ACC112 (cell line): ENCODE measurements at regions not wholly inside any gene's neighbourhood (a gene's known extent, or its start where the extent isn't known, plus 50 kb on each side); places are given as distances from the start of the nearest gene placed in this dataset.

Experiments
- H2AFZ ChIP-seq: fragments of 200-600 bp; sonication (generic); one replicate; pipeline ENCODE4 v1.6.0; 2017; ENCODE audit warnings: antibody characterized with exemption, low read length; ENCODE audit not compliant: unreplicated experiment
- H3K27ac ChIP-seq: fragments of 200-600 bp; sonication (generic); 2 replicates; pipeline ENCODE4 v1.5.1; 2014; ENCODE audit warnings: low read depth, mild to moderate bottlenecking, antibody characterized with exemption, low read length, moderate library complexity
- H3K27me3 ChIP-seq: fragments of 200-600 bp; sonication (generic); 2 replicates; pipeline ENCODE4 v1.6.1; 2014; ENCODE audit warnings: mild to moderate bottlenecking, antibody characterized with exemption, low read length, moderate library complexity, mixed read lengths; ENCODE audit not compliant: insufficient read depth
- H3K36me3 ChIP-seq: fragments of 200-600 bp; sonication (generic); 2 replicates; pipeline ENCODE4 v1.6.1; 2016; ENCODE audit warnings: mild to moderate bottlenecking, antibody characterized with exemption, low read length, moderate library complexity, mixed read lengths; ENCODE audit not compliant: insufficient read depth
- H3K4me1 ChIP-seq: fragments of 200-600 bp; sonication (generic); one replicate; pipeline ENCODE4 v1.6.1; 2016; ENCODE audit warnings: low read length, mixed read lengths; ENCODE audit not compliant: insufficient read depth, unreplicated experiment, control insufficient read depth
- H3K4me3 ChIP-seq: fragments of 200-600 bp; sonication (generic); 2 replicates; pipeline ENCODE4 v1.5.1; 2014; ENCODE audit warnings: mild to moderate bottlenecking, low read depth, low read length
- H3K79me2 ChIP-seq: fragments of 200-600 bp; sonication (generic); one replicate; pipeline ENCODE4 v1.6.0; 2016; ENCODE audit warnings: low read length; ENCODE audit not compliant: control insufficient read depth, unreplicated experiment, insufficient read depth

DNA sequence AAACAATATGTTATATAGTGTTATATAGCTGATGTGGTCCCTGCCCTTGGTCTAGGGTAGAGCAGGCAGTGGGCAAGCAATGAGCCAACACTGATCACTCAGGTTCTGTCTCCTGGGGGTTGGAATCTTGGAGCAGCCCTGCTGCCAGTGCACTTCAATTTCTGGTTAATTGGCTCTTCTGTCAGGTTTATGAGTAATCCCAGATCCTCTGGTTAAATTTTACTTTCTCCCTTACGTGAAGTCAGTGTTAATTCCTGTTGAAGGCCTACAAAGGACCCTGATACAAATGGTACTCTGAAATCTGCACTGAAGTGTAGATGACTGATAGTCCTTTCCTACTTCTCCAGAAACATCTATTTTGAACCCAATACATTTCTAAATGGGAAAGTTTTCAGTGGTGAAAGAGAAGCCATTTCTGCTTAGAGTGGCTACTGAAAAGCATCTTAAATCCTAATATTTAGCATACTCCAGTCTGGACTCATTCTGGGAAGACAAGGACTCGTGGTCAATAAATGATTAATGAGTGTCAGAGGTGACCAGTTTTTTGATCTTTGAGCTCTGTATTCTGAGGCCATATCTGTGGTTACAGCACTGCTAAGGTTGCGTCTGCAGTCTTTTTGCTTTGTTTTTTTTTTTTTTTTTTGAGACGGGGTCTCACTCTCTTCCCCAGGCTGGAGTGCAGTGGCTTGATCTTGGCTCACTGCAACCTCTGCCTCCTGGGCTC, 442.4 kb downstream of the KIF4B start:
- Histone ChIP-seq H3K4me1 (no peaks in the 10 kb centered on the region), H3K79me2 (no peaks in the 10 kb centered on the region), H3K4me3 (no peak overlapping the region), H3K27ac (no peak overlapping the region), H2AFZ (no peak overlapping the region), H3K27me3 (no peaks in the 10 kb centered on the region), H3K36me3 (no peaks in the 10 kb centered on the region)

- Histone ChIP-seq H2AFZ (no peak overlapping the region), H3K79me2 (no peaks in the 10 kb centered on the region), H3K4me3 (no peak overlapping the region), H3K27me3 (no peaks in the 10 kb centered on the region), H3K4me1 (no peaks in the 10 kb centered on the region), H3K36me3 (no peaks in the 10 kb centered on the region), H3K27ac (no peak overlapping the region)
Measured at GRCh38 chr5:155459889-155460500, 446.4 kb downstream of the KIF4B start.

DNA sequence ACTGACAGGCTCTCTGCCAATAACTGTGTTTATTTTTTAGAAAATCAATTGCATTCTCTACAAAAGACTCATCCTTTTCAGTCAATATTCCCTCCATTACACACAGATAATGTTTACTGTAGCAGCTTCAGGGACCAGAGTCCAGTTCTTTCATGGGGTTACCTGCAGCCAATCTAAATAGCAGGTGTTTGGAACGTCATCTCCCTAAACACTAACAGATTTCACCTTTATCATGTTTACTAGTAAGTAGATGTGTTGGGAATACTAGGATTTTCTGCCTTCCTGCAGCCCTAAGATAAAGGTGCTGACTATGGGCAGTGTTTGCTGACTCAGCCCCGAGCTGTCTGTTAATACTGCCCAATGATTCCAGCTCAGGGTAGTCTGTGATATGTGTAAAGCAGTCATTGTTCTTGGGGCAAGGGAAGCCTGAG, 447.0 kb downstream of the KIF4B start:
- no peaks in the 10 kb centered on the region for H3K79me2 ChIP-seq
- no peak overlapping the region for H3K4me3 ChIP-seq
- no peak overlapping the region for H3K27ac ChIP-seq
- H3K4me1 ChIP-seq: no peaks in the 10 kb centered on the region
- H3K36me3 ChIP-seq: no peaks in the 10 kb centered on the region
- H2AFZ ChIP-seq: no peak overlapping the region
- H3K27me3 ChIP-seq: no peaks in the 10 kb centered on the region

DNA sequence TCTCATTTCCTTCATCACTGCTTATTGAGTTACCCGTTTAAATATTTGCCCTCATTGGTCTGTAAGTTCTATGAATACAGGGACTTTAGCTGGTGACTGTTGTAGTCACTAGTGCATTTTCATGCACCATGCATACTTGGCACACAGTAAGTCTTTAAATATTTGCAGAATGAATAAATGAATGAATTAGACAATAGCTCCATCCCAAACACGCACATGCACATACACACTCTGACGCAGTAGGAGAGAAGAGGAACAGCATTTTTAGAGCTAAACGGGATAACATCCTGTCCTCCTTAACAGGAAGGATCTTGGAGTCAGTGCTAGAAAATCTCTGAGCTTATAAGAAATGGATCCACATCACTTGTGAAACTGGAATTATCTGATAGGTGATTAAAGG, 447.7 kb downstream of the KIF4B start:
- no peaks in the 10 kb centered on the region for H3K27me3 ChIP-seq
- no peak overlapping the region for H2AFZ ChIP-seq
- H3K4me1 ChIP-seq: no peaks in the 10 kb centered on the region

GRCh38 chr5:155466851-155467250, 453.3 kb downstream of the KIF4B start:
- Histone ChIP-seq H3K79me2 (no peaks in the 10 kb centered on the region), H2AFZ (no peak overlapping the region), H3K27me3 (no peaks in the 10 kb centered on the region), H3K36me3 (no peaks in the 10 kb centered on the region), H3K27ac (no peak overlapping the region), H3K4me3 (no peak overlapping the region), H3K4me1 (no peaks in the 10 kb centered on the region)

More for the DNA sequence above, 447.7 kb downstream of the KIF4B start:
- Histone ChIP-seq H3K79me2 (no peaks in the 10 kb centered on the region), H3K36me3 (no peaks in the 10 kb centered on the region), H3K27ac (no peak overlapping the region), H3K4me3 (no peak overlapping the region)

- Histone ChIP-seq H3K27me3 (no peaks in the 10 kb centered on the region), H3K27ac (no peak overlapping the region), H3K36me3 (no peaks in the 10 kb centered on the region), H3K4me3 (no peak overlapping the region), H3K4me1 (no peaks in the 10 kb centered on the region), H2AFZ (no peak overlapping the region), H3K79me2 (no peaks in the 10 kb centered on the region)
Measured at GRCh38 chr5:155471027-155471426, 457.5 kb downstream of the KIF4B start.

GRCh38 chr5:155472780-155473179, 459.2 kb downstream of the KIF4B start:
- no peak overlapping the region for H2AFZ ChIP-seq
- no peak overlapping the region for H3K4me3 ChIP-seq
- H3K4me1 ChIP-seq: no peaks in the 10 kb centered on the region
- no peaks in the 10 kb centered on the region for H3K27me3 ChIP-seq
- no peak overlapping the region for H3K27ac ChIP-seq
- H3K79me2 ChIP-seq: no peaks in the 10 kb centered on the region
- H3K36me3 ChIP-seq: no peaks in the 10 kb centered on the region

DNA sequence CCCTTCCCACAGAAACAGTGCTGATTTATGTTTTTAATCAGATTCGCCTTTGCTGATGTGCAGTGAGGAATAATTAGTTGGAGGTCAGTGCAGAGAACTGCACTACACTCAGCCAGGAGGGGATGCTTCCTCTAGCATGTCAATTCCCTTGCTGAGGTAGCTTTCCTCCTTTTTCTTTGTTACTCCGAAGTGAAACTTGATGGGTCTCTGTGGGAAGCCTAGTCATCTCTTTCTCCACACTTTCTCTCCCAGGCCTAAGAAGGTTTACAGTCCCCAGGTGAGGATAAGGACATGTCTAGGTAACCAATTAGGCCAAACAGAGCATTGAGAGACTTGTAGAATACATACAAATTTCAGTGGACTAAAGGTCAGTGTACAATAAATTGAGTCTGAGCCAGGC, 461.8 kb downstream of the KIF4B start:
- Histone ChIP-seq H3K36me3 (no peaks in the 10 kb centered on the region), H3K27ac (no peak overlapping the region), H3K4me3 (no peak overlapping the region), H2AFZ (no peak overlapping the region), H3K79me2 (no peaks in the 10 kb centered on the region), H3K4me1 (no peaks in the 10 kb centered on the region), H3K27me3 (no peaks in the 10 kb centered on the region)

GRCh38 chr5:155480731-155481131, 467.2 kb downstream of the KIF4B start:
- H2AFZ ChIP-seq: no peak overlapping the region
- no peaks in the 10 kb centered on the region for H3K36me3 ChIP-seq
- no peaks in the 10 kb centered on the region for H3K4me1 ChIP-seq
- no peak overlapping the region for H3K4me3 ChIP-seq
- no peaks in the 10 kb centered on the region for H3K27me3 ChIP-seq
- no peak overlapping the region for H3K27ac ChIP-seq
- no peaks in the 10 kb centered on the region for H3K79me2 ChIP-seq

- Histone ChIP-seq H3K36me3 (no peaks in the 10 kb centered on the region), H3K27ac (no peak overlapping the region), H3K4me3 (no peak overlapping the region), H3K79me2 (no peaks in the 10 kb centered on the region), H2AFZ (no peak overlapping the region), H3K27me3 (no peaks in the 10 kb centered on the region), H3K4me1 (no peaks in the 10 kb centered on the region)
Measured at GRCh38 chr5:155481182-155481581, 467.6 kb downstream of the KIF4B start.

DNA sequence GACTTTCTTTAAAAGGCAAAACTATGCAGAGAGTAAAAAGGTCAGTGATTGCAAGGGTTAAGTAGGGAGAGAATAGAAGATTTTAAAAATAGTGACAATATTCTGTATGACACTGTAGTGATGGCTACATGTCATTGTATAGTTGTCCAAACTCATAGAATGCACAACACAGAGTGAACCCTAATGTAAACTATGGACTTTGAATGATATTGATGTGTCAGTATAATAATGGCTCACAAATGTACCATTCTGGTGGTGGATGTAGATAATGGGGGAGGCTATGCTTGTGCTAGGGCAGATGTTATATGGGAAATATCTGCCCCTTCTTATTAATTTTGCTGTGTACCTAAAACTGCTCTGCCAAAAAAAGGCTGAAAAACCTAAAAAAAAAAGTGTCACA, 468.9 kb downstream of the KIF4B start:
- Histone ChIP-seq H3K79me2 (no peaks in the 10 kb centered on the region), H3K27me3 (no peaks in the 10 kb centered on the region), H3K4me3 (no peak overlapping the region), H3K4me1 (no peaks in the 10 kb centered on the region), H3K36me3 (no peaks in the 10 kb centered on the region), H2AFZ (no peak overlapping the region), H3K27ac (no peak overlapping the region)
